HG03108 (cell line): ENCODE measurements at regions not wholly inside any gene's neighbourhood (a gene's known extent, or its start where the extent isn't known, plus 50 kb on each side); places are given as distances from the start of the nearest gene placed in this dataset.
A peak's percentile ranks its signal among the peaks of the same experiment; 100 is the strongest.
"Not testable (repeated sequence)": the region's sequence is repeated elsewhere in the genome, so short reads cannot be mapped to it uniquely, and the experiment has no call there.

Experiments
- ATAC-seq: cut with Tn5 transposase; IDR thresholded peaks from one replicate; pipeline ENCODE4 v1.9.1; 2021; ENCODE audit warnings: moderate library complexity; ENCODE audit not compliant: unreplicated experiment

DNA sequence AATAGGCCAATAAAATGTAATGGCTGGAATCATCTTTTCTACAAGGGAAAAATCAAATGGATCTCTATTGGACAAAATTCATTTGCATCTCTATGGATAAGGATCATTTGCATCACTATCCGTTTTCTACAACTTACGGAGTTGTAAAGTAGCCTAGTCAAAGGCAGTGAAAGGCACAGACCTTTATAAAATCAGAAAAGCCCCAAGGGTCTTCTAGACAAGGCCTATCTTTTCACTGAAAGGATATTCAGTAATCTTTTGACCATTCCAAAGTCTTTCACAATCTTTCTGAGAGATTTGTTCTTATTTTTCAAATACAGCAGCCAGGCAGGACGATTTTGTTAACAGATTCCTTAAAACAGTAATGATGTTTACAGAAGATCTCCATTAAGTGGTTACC, 119.5 kb upstream of the JADE1 start:
- no peak for ATAC-seq

DNA sequence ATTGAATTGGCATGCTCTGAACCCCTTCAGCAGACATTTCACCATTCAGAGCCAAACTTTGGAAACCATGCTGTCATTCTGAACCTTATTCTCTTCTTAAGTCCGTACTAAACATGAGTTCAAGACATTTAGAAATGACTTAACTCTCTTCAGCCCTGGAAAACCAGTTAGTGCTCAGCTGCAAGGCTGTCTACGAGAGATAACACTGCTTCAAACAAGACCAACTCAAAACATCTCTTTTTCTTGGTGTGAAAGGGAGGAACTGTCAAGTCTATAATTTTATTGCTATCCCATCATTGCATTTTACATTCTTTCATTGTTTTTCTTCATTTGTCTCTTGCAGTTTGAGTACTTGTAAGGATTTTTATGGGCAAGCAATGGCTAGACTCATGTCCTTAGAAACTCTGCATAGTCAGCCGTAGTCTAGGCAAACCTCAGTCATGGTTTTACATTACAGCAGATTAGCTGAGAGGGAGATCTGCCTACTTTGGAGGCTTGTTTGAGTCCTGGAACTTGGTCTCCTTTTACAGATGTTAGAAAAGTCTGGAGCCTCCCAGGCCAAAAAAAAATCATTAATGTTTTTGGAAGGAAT, 120.6 kb upstream of the JADE1 start:
- no peak for ATAC-seq

DNA sequence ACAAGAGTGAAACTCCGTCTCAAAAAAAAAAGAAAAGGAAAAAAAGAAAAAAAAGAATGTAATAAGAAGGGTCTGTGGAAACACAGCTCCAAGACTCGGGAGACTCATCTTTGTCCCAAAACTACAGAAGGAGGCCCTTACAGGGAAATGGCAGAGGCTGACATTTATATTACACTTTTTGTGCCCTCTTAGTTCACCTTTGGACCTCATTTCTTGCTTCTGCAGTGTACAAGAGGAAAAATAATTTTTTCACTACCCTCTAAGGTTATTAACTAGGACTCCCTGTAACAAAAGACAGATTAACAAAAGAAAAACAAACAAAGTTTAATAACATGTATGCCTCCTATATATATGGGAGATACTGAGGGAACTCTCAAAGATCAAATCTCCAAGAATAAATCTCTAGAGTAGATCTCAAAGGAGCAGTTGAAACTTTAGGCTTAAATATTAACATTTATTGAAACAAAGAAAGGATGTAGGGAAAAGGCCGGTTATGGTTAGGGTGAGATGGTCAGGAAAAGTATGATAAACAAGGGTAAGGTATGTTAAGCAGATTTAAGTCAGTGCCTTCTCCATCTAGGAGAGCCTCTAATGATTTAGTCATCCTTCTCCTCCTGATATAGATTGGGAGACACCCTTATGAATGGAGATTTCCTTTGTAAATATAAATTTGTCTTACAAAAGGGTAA, 121.3 kb upstream of the JADE1 start:
- ATAC-seq, result no peak

DNA sequence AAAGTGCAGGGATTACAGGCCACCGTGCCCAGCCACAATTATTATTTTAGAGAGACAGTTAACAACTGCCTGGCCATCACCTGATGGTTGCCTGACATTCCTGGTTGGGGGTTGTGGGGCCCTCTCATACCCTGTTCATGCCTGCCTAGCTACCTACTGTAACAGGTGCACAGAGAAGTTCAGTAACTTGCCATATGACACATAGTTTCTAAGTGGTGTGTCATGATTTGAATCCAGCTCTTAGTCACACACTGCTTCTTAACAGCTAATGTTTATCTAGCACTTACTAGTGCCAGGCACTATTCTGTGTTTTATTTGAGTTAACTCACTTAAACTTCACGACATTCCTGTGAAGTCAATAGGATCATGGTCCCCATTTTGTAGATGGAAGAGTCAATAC, 122.7 kb upstream of the JADE1 start:
- ATAC-seq, result no peak

DNA sequence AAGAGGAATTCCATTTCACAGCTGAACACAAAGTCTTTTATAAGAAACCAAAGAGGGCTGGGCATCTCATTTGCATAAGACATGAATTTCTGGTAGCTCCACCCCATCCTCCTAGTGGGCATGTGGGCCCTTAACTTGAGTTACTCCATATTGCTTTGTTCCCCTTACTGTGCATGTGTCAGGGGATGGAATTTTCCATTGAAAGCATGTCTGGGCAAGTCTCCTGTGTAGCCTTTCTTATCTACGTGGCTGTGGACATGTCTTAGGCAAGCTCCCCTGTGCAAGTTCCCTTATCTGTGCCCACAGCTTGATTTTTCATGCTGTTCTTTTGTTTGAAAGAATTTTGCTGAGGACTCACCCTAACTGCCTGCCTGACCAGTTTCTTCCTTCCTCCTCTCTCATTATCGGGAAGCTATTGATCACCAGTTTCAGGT, 123.5 kb upstream of the JADE1 start:
- ATAC-seq, result no peak

DNA sequence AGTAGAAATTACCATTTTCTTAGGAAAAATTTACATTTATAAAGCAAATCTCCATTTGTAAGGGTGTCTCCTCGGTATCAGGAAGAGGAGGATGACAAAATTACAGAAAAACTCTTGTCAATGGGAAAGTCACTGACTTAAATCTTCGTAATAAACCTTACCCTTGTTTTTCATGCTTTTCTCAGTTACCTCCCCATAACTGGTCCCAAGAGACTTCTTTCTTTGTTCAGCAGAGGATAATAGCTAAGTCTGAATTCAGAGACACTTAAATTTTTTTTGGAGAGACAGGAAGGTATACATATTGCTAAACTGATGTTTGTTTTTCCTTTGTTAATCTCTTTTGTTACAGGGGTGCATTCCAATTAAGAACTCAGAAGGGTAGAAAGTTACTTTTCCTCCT, 125.5 kb upstream of the JADE1 start:
- no peak for ATAC-seq

DNA sequence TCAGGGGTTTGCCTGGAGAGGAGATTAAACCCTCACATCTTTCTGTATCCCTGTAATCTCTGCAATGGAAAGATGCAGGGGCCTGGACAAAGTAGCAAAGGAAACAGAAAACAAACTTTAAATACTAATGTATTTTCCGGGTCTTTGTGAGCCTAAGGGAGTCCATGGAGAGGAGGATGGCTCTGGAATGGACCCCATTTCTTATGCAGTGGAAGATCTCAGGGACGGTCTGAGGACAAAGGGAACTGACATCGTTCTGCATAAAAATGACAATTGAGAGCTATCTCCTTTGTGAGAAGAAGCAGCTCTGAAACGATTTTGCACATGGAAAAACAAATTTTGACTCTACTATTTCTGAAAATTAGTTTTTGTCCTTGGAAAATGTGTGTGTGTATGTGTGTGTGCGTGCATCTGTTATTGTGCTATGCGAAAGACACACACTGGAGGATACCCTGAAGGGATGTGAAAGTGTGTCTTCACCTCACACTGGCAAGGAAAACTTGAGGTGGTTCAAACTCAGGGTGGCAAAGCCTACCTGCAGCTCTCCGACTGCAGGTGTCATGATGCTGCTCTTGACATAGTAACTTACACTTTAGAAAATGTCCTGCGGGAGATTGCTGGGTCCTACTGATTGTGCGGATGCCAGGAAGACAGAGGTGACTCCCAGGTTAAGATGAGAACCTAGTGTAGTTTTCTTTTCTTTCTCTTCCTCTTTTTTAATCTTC, 126.4 kb upstream of the JADE1 start:
- ATAC-seq, result no peak

DNA sequence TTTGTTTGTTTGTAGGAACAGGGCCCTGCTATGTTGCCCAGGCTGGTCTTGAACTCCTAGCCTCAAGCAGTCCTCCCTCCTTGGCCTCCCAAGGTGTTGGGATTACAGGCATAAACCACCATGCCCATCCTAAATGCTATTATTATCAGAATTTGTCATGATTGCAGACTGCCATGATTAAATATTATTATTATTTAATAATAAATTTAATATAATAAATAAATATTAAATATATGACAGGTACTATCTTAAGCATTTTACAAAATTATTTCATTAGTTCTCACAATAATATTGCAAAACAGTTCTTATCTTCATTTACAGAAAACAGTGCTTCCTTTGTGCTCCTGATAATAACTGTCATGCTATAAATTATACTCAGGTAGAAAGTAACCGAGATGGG, 133.4 kb upstream of the JADE1 start:
- no peak for ATAC-seq

DNA sequence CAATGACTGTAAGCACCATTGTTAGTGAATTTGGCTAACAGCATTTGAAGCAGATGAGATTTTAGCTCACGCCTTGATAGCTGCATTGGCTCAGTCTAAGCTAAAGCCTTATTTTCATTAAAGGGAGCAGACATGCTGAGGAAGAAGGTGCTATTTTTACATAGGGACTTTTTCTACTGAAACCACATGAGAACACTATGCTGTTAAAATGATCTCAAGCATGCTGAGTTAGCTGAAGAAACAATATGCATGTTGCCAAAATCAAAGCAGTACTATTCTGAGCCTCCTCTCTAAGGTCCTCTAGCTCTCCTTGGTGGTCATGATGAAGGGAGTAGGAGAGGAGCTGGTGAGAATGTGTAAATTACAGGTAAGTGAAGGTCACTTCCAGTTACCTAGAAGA, 134.4 kb upstream of the JADE1 start:
- ATAC-seq, result peak; percentile 97

DNA sequence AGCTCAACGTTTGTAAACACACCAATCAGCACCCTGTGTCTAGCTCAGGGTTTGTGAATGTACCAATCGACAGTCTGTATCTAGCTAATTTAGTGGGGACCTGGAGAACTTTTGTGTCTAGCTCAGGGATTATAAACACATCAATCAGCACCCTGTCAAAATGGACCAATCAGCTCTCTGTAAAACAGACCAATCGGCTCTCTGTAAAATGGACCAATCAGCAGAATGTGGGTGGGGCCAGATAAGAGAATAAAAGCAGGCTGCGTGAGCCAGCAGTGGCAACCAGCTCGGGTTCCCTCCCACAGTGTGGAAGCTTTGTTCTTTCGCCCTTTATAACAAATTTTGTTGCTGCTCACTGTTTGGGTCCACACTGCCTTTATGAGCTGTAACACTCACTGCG, 136.3 kb upstream of the JADE1 start:
- not testable (repeated sequence) for ATAC-seq

DNA sequence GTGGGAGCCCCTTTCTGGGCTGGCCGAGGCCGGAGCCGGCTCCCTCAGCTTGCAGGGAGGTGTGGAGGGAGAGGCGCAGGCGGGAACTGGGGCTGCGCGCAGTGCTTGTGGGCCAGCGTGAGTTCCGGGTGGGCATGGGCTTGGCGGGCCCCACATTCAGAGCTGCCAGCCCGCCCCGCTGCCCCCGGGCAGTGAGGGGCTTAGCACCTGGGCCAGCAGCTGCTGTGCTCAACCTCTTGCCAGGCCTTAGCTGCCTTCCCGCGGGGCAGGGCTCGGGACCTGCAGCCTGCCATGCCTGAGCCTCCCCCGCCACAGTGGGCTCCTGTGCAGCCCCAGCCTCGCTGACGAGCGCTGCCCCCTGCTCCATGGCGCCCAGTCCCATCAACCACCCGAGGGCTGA, 136.9 kb upstream of the JADE1 start:
- not testable (repeated sequence) for ATAC-seq

DNA sequence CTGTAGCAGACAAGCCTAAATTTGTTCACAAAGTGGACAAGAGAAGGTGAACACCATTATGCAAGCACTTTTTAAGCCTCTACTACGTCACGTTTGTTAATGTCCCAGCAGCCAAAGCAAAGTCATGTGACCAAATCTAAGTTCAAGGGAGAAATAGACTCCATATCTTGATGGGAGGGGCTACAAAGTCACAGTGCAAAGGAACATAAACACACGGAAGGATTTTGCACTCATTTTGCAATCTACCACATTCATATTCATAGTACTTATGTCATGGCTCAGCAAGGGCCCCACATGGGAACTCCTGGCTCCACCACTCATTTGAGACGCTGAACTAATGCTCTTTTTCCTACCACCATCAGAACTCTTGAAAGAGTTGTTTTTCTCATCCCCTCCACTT, 139.0 kb upstream of the JADE1 start:
- no peak for ATAC-seq

DNA sequence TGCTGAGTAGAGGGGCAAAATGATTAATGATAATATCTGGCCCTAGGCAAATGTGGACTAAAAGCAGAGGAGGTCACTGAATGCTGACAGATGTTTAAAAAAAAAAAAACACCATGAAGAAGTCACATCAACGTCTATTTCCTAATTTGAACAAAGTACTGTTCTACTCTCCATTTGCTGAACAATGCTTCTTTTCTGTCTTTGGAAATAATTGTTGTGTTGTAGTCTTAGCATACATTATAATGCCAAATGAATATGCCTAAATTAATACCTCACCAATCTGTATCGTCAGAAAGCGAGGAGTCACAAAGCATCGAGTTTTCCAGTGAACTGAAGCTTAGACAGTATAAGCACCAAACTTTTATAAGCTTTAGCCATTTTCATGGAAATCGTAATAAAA, 140.9 kb upstream of the JADE1 start:
- no peak for ATAC-seq

DNA sequence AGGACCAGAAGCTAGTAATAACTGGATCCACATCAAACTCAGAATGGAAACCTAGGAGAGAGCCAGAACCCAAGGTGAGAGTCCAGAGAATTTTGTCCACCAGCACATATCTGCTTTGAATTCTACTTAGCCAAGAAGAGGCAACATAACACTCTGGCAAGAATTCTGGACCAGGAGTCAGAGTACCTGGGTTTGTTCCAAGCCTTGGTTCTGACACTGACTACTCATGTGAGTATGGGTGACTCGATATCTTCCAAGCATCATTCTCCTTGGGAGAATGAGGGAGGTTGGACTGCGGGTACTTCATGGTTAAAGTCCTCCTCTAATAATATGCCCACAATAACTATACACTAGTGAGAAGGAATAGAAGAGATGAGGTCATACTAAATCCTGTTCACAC, 144.0 kb upstream of the JADE1 start:
- no peak for ATAC-seq

DNA sequence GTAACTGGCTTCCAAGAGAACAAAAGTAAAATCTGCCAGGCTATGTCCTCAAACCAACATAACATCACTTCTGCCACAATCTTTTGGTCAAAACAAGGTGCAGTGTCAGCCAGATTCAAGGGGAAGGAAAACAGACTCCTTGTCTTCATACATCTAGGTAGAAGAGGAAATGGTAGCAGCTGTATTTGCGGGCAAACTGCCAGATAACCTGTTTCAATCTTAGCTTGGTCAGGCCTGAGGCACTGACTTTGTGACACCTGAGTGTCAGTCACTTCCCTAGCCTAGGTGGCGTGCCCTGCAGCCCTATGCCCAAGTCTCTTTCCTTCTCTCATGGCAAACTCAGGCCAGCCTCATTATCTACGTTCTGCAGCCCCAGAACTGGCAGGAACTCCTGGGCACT, 146.2 kb upstream of the JADE1 start:
- peak; percentile 80 for ATAC-seq

DNA sequence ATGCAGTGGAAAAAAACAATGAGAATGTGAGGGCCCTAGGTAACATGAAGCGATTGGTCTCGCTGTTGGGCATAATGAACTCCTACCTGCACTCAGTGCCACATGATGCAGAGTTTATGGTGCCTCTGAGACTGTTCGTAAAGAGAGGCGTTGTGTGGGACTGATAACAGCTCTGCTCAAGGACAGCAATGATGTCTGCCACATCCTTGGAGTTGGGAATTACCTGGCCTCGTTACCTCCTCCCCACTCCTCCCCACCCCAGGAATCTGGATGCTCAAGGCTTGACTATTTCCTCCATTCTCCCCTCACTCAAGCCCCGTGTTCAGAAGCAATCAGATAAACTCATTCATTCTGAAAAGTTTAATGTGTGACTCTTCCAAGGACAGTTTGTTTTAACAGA, 148.0 kb upstream of the JADE1 start:
- no peak for ATAC-seq

DNA sequence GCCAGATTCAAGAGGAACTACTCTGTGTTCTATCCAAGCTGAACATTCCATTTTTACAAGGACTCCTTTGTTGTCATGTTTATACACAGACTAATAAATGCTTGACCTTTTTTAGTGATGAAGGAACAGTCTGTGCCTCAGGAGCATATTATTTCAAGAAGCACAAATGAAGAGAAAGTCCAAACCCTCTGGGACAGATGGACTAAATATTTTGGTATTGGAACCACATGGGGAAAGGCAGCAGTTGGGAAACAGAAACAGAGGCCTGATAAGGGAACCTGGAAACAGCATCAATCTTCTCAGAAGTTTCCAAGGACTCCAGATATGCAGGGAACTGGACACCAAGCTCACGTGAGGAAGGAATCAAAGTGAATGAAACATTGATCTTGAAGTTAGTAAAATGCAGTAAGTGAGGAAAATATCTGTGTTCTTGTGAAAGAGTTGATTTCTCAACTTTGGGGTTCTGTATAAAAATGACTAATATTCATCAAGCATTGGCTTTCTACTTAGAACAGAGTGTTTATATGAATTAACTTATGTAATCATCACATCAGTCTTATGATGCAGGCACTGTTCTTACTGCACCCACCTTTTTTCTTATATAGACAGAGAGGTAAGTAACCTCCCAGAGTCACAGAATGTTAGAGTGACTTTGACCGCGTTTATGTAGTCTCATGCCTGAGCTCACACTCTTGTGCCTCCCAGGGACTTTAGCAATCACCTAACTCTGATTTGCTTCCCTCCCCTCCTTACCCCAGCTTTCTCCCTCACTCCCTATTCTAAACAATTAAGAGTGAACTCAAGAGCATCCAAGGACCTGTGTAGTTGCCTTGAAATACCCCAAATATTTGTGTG, 148.9 kb upstream of the JADE1 start:
- no peak for ATAC-seq

DNA sequence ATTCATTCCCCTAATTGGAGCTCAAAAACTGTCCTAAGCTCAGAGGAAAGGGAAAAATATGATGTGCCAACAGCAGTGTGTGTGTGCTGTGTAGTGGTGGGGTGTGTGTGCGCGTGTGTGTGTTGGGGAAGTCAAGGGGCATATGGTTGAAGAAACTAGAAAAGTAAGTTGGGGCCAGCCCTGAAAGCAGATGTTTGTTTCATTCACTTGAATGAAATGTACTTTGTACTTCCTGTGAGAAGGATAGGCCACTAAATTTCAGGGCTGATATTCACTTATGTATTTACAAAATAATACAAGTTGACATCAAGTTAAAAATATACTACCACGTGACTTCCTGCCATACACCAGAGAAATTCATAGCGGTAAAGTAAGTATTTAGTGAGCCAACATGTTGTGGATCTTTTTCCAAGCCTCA, 151.3 kb upstream of the JADE1 start:
- peak; percentile 48 for ATAC-seq

DNA sequence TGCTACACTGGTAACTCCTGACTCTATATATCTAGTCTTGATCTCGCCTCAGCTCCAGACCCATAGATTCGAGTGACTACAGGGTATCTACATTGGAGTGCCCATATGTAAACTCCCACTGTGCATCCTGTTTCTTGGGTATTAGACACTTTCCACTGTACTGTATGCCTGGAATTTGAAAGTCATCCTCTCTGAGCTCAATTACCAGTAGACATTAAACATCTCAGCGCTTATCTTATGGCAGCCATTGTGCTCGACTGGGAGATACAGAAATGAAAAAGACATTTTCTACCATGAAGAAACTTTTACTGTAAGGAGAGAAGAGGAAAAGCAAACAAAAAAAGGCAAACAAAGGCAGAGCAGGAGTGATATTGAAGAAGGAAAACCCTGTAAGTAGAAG, 151.9 kb upstream of the JADE1 start:
- no peak for ATAC-seq

DNA sequence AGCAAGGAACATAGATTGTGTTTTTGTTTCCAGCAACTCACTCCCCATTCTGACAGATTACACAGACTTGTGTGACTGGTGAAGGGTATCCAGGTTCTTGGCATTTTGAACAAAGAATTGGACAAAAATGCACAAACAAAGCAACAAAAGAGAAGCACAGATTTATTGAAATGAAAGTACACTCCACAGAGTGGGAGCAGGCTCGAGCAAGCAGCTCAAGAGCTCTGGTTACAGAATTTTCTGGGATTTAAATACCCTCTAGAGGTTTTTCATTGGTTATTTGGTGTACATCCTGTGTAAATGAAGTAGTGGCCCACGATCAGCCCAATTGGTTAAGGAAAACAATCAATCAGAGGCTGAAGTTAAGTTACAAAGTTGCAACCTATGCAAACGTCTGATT, 155.0 kb upstream of the JADE1 start:
- no peak for ATAC-seq
